Liver (tissue), 8 donors: ENCODE measurements at regions not wholly inside any gene's neighbourhood (a gene's known extent, or its start where the extent isn't known, plus 50 kb on each side); places are given as distances from the start of the nearest gene placed in this dataset.

ENCODE experiments used
- DNase-seq: peaks from one replicate; pipeline ENCODE4 v3.0.0-alpha.2; 2017; ENCODE audit warnings: low spot score
- H3K27ac ChIP-seq, 2 donors: one replicate each; pipeline ENCODE4 v1.7.0; 2013; ENCODE audit warnings: inconsistent platforms in 2 of 2, low read length in 2 of 2, control low read depth in 1 of 2, low read depth in 1 of 2, mild to moderate bottlenecking in 1 of 2
- H3K27me3 ChIP-seq, 4 donors: one replicate each; pipeline versions ENCODE4 v1.6.1 to v1.7.0; 2013; ENCODE audit warnings: low read length in 3 of 4, inconsistent platforms in 1 of 4, mild to moderate bottlenecking in 1 of 4, moderate library complexity in 1 of 4; ENCODE audit not compliant: control insufficient read depth in 4 of 4, insufficient read depth in 4 of 4
- H3K36me3 ChIP-seq, 4 donors: one replicate each; pipeline versions ENCODE4 v1.6.1 to v1.7.0; 2013; ENCODE audit warnings: low read length in 3 of 4, mild to moderate bottlenecking in 3 of 4, low read depth in 1 of 4, moderate library complexity in 1 of 4; ENCODE audit not compliant: control insufficient read depth in 4 of 4, insufficient read depth in 3 of 4
- H3K4me1 ChIP-seq, 4 donors: one replicate each; pipeline versions ENCODE4 v1.6.1 to v1.7.0; 2013; ENCODE audit warnings: low read length in 3 of 4, mild to moderate bottlenecking in 3 of 4, moderate library complexity in 1 of 4; ENCODE audit not compliant: control insufficient read depth in 4 of 4, insufficient read depth in 4 of 4
- H3K4me3 ChIP-seq, 3 donors: one replicate each; pipeline versions ENCODE4 v1.6.1 to v1.7.0; 2013; ENCODE audit warnings: low read length in 3 of 3, control low read depth in 1 of 3, low read depth in 1 of 3, mild to moderate bottlenecking in 1 of 3
- H3K9ac ChIP-seq, 2 donors: one replicate each; pipeline ENCODE4 v1.7.0; 2013; ENCODE audit warnings: low read length in 2 of 2, mild to moderate bottlenecking in 2 of 2, moderate library complexity in 2 of 2, control low read depth in 1 of 2, low read depth in 1 of 2
- H3K9me3 ChIP-seq, 4 donors: one replicate each; pipeline versions ENCODE4 v1.6.1 to v1.7.0; 2013; ENCODE audit warnings: low read length in 3 of 4; ENCODE audit not compliant: control insufficient read depth in 4 of 4
- ATF3 ChIP-seq: IDR thresholded peaks from 2 replicates; pipeline ENCODE4 v1.6.1; 2016; ENCODE audit warnings: antibody characterized with exemption
- CTCF ChIP-seq: fragments of 150-350 bp; IDR thresholded peaks from 2 replicates; pipeline ENCODE4 v1.5.1; 2017; ENCODE audit warnings: improper control_type of control experiment, low read depth, low read length; ENCODE audit not compliant: missing input control
- EGR1 ChIP-seq, 2 donors: IDR thresholded peaks; 2 replicates each; pipeline ENCODE4 v1.6.1; 2016 to 2018; ENCODE audit warnings: antibody characterized with exemption in 2 of 2, low read depth in 2 of 2
- FOXA1 ChIP-seq: IDR thresholded peaks from 2 replicates; pipeline ENCODE4 v1.6.1; 2016; ENCODE audit warnings: antibody characterized with exemption
- FOXA2 ChIP-seq: IDR thresholded peaks from 2 replicates; pipeline ENCODE4 v1.6.1; 2016; ENCODE audit warnings: antibody characterized with exemption
- GABPA ChIP-seq, 2 donors: IDR thresholded peaks in 1 of 2; conservative IDR thresholded peaks in 1 of 2; 2 replicates each; pipeline ENCODE4 v1.6.1; 2016; ENCODE audit warnings: antibody characterized with exemption in 2 of 2, mild to moderate bottlenecking in 1 of 2, moderate library complexity in 1 of 2
- HNF4A ChIP-seq, 2 donors: conservative IDR thresholded peaks; 2 replicates each; pipeline ENCODE4 v1.6.1; 2016; ENCODE audit warnings: antibody characterized with exemption in 2 of 2, mild to moderate bottlenecking in 2 of 2
- HNF4G ChIP-seq: IDR thresholded peaks from 2 replicates; pipeline ENCODE4 v1.6.1; 2016; ENCODE audit warnings: antibody characterized with exemption
- JUND ChIP-seq, 2 donors: IDR thresholded peaks; 2 replicates each; pipeline ENCODE4 v1.6.1; 2016; ENCODE audit warnings: antibody characterized with exemption in 2 of 2
- MAX ChIP-seq: IDR thresholded peaks from 2 replicates; pipeline ENCODE4 v1.6.1; 2016; ENCODE audit warnings: antibody characterized with exemption
- NR2F2 ChIP-seq: IDR thresholded peaks from 2 replicates; pipeline ENCODE4 v1.6.1; 2016; ENCODE audit warnings: antibody characterized with exemption
- RAD21 ChIP-seq, 2 donors: IDR thresholded peaks; 2 replicates each; pipeline ENCODE4 v1.6.1; 2016; ENCODE audit warnings: antibody characterized with exemption in 2 of 2, mild to moderate bottlenecking in 2 of 2
- REST ChIP-seq: IDR thresholded peaks from 2 replicates; pipeline ENCODE4 v1.6.1; 2016; ENCODE audit warnings: antibody characterized with exemption, mild to moderate bottlenecking
- RXRA ChIP-seq, 2 donors: IDR thresholded peaks; 2 replicates each; pipeline ENCODE4 v1.6.1; 2017 to 2018; ENCODE audit warnings: antibody characterized with exemption in 2 of 2, mild to moderate bottlenecking in 1 of 2
- SP1 ChIP-seq: IDR thresholded peaks from 2 replicates; pipeline ENCODE4 v1.6.1; 2018; ENCODE audit warnings: antibody characterized with exemption, mild to moderate bottlenecking
- TAF1 ChIP-seq: conservative IDR thresholded peaks from 2 replicates; pipeline ENCODE4 v1.6.1; 2016; ENCODE audit warnings: antibody characterized with exemption, mild to moderate bottlenecking
- YY1 ChIP-seq: IDR thresholded peaks from 2 replicates; pipeline ENCODE4 v1.6.1; 2016; ENCODE audit warnings: antibody characterized with exemption, mild to moderate bottlenecking
- ZBTB33 ChIP-seq: IDR thresholded peaks from 2 replicates; pipeline ENCODE4 v1.6.1; 2016; ENCODE audit warnings: antibody characterized with exemption
- WGBS: extraction: QIAGEN DNeasy Blood & Tissue Kit; methylation state at CpG from one replicate; pipeline ENCODE4 v1.1.7; 2013; 5-methylcytosine and 5-hydroxymethylcytosine counted together
- donor health status: healthy.
- donor health status: healthy.
- donor health status: healthy.
- donor health status: healthy.
- donor health status: healthy.

- TF ChIP-seq ATF3 (no peak), EGR1 (IDR thresholded peaks at IDR 0.05; ENCODE audit: low read depth in 2 of 2) (no peak), NR2F2 (no peak), FOXA1 (no peak), FOXA2 (no peak), ZBTB33 (no peak), MAX (no peak), RXRA (IDR thresholded peaks at IDR 0.05) (no peak)
- no peaks in the 10 kb centered on the region for H3K4me1 ChIP-seq
- WGBS = 42% methylated on average over 3 of the region's 3 CpGs
- no peak overlapping the region for H3K9ac ChIP-seq
- H3K9me3 ChIP-seq = no peaks in the 10 kb centered on the region
- no peak overlapping the region for H3K27ac ChIP-seq
- H3K4me3 ChIP-seq = no peak overlapping the region
- H3K36me3 ChIP-seq = no peaks in the 10 kb centered on the region
- H3K27me3 ChIP-seq = peaks cover 0 to 2% (median 0%) of the 10 kb centered on the region in 4 donors
- DNase-seq = no peak
Measured at GRCh38 chr4:136992032-136992431, 540.3 kb downstream of the PCDH18 start.

GRCh38 chr4:136985683-136986082, 546.6 kb downstream of the PCDH18 start:
- H3K4me1 ChIP-seq = no peaks in the 10 kb centered on the region
- no peaks in the 10 kb centered on the region for H3K27me3 ChIP-seq
- H3K9ac ChIP-seq = no peak overlapping the region
- no peak overlapping the region for H3K4me3 ChIP-seq
- DNase-seq = no peak
- no peak for TF ChIP-seq HNF4G
- TF ChIP-seq SP1 = no peak
- TF ChIP-seq FOXA2 = no peak
- no peak for TF ChIP-seq RXRA (IDR thresholded peaks at IDR 0.05)
- TF ChIP-seq CTCF = no peak
- TF ChIP-seq REST = no peak
- no peak for TF ChIP-seq RAD21 (IDR thresholded peaks at IDR 0.05)
- TF ChIP-seq TAF1 = no peak
- no peak for TF ChIP-seq YY1
- no peak for TF ChIP-seq MAX
- no peak for TF ChIP-seq FOXA1
- TF ChIP-seq JUND (IDR thresholded peaks at IDR 0.05) = no peak
- no peak for TF ChIP-seq EGR1 (IDR thresholded peaks at IDR 0.05; ENCODE audit: low read depth in 2 of 2)
- no peak for TF ChIP-seq HNF4A (conservative IDR thresholded peaks at IDR 0.05)
- TF ChIP-seq ATF3 = no peak
- no peak for TF ChIP-seq NR2F2
- TF ChIP-seq ZBTB33 = no peak
- no peak for TF ChIP-seq GABPA (IDR thresholded peaks at IDR 0.05 in 1 of 2, conservative IDR thresholded peaks at IDR 0.05 in 1 of 2)
- no peaks in the 10 kb centered on the region for H3K36me3 ChIP-seq
- WGBS = 38% methylated on average over 1 of the region's 1 CpG
- H3K9me3 ChIP-seq = no peaks in the 10 kb centered on the region
- no peak overlapping the region for H3K27ac ChIP-seq
